HG03575 (cell line): ENCODE measurements at regions not wholly inside any gene's neighbourhood (a gene's known extent, or its start where the extent isn't known, plus 50 kb on each side); places are given as distances from the start of the nearest gene placed in this dataset.
"Not testable (repeated sequence)": the region's sequence is repeated elsewhere in the genome, so short reads cannot be mapped to it uniquely, and the experiment has no call there.

Experiments
- ATAC-seq: cut with Tn5 transposase; IDR thresholded peaks from one replicate; pipeline ENCODE4 v1.9.1; 2021; ENCODE audit not compliant: unreplicated experiment, insufficient number of reproducible peaks, low FRiP score; ENCODE audit errors: extremely low read depth

DNA sequence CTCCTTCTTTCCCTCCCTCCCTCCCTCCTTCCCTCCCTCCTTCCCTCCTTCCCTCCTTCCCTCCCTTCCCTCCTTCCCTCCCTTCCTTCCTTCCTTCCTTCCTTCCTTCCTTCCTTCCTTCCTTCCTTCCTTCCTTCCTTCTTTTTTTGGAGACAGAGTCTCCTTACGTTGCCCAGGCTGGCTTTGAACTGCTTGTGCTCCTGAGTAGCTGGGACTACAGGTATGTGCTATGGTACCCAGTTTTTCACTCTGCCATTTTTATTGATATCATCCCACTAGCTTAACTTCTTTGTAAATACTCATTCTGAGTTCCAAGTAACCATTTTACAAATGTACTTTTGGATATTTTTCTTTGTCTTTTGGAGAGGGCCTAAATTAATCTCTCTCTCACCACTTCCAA lies 336.8 kb upstream of the DDI1 start:
- ATAC-seq, result no peak

DNA sequence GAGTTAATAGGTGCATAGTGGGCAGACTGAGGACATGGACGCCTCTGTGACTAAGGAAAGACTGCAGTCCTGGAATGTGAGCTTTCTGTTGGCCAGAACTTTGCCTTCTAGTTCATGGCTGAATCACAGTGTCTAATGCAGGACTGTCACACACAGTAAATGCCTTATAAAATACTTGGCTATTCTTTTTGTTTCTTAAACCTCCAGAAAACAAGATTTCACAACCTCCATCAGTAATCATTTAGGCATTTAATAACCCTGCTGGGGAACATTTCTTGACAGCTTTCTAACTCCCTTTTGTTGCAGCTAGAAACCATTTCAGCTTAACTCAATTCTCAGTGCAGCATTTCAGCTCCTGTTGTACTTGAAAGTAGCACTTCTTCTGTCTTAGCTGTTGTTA lies 335.8 kb upstream of the DDI1 start:
- ATAC-seq, result no peak

DNA sequence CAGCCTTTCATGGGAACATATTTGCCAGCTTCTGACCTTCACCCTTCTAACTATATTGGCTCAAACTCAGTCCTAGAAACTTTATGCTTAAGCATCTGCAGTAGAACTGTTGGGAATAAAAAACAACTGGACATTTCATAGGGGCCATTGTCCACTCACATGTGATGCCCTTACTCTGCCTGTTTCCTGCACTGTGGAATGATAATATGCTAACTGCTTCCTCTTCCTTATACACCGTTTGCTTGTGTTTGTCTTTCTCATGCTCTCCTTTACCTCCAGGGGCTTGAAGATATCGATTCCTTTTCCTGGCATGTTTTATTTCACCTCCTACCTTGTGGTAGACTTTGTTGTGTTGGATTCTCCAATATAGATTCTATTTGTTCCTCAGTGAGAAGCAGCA lies 333.0 kb upstream of the DDI1 start:
- ATAC-seq, result no peak

DNA sequence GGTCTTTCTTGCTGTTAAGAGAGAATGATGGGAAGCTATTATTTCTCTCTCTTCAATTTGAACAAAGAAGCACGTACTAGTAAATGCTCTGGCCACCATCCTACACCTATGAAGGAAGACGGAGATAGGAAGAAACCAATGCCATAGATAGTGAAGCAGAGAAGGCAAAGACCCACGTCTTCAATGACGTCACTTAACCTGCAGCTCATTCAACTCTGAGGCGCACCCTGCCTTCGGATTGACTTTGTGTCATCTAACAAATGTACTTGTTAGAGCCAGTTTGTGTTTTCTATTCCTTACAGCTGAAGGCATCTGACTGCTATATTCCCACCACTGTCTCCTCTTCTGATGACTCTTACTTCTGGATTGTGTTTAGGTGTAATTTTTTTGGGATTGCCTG lies 332.5 kb upstream of the DDI1 start:
- no peak for ATAC-seq

DNA sequence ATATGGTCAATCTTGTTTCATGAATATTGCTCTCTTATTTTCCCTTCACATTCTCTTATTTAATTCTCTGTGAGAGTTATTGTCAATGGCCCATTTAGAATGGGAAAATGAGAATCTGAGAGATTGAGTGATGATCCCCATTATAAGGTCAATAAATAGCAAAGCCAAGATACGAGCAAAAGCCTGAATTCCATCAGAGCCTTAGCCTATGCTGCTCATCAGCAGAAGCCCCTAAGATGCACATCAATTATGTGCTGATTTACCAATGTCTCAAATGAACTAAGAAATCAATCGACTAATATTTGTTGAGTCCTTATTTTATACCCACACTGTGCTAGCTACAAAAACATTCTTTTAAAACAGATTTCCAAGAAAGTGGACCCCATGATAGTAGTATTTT lies 330.8 kb upstream of the DDI1 start:
- ATAC-seq, result no peak

DNA sequence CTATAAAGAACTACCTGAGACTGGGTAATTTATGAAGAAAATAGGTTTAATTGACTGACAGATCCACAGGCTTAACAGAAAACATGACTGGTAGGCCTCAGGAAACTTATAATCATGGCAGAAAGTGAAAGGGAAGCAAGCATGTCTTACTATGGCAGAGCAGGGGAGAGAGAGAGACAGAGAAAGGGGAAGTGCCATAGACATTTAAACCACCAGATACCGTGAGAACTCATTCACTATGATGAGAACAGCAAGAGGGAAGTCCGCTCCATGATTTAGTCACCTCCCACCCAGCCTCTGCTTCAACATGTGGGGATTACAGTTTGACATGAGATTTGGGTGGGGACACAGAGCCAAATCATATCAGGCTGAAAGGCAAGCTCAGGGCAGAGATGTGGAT lies 327.1 kb upstream of the DDI1 start:
- ATAC-seq, result no peak

DNA sequence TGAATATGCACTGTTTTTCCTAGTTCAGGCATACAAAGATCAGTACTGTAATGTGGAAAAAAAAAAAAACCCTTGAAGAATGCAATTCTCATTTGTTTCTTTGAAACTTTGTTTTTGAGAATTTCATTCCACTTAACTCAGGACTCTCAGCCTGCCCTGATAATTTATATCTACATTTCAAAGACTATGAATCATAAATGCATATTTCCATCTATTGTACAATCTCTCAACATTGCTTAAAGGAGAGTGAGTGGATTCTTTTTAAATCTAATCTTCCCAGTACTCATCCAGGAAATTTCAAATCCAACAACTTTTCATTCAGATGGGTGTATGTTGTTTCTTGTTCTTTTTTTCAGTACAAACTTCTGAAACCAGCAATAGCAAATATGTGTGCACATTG lies 322.2 kb upstream of the DDI1 start:
- ATAC-seq, result no peak

DNA sequence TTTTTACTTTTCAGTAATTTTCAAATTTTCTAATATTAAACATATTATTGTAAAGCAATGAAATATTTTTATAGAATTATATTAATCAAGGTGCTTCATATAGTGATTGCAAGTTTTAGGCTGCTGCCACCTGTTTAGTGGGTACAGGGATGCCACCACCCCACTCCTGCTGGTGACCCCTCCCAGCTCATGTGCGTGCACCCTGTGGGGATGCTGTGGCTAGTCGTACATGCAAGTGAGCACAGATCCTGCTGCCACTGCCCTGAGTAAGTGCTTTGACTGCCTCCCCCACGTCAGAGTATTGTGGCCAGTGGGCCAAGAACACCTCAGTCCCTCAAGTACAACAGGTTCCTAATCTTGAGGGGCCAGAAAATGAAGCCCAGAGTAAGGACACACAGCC lies 320.1 kb upstream of the DDI1 start:
- ATAC-seq, result no peak

DNA sequence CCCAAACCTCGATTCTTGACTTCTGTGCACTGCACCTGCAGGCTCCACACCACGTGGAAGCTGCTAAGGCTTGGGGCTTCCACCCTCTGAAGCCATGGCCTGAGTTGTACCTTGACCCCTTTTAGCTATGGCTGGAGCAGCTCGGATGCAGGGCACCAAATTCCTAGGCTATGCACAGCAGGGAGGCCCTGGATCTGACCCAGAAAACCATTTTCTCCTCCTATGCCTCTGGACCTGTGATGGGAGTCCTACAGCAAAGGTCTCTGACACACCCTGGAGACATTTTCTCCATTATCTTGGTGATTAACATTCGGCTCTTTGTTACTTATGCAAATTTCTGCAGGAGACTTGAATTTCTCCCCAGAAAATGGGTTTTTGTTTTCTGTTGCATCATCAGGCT lies 309.2 kb upstream of the DDI1 start:
- no peak for ATAC-seq

DNA sequence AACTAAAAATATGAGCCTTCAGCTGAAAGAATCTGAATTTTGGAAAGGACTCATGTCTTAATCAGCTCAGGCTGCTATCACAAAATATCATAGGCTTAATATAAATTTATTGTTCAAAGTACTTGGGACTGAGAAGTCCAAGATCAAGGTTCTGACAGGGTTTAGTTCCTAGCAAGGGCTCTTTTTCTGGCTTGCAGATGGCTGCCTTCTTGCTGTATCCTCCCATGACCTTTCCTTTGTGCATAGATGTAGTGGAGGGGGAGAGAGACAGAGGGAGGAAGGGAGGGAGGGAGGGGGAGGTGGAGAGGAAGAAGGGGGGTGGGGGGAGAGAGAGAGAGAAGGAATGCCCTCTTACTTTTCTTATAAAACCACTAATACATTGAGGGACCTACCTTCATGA lies 306.8 kb upstream of the DDI1 start:
- ATAC-seq, result no peak

DNA sequence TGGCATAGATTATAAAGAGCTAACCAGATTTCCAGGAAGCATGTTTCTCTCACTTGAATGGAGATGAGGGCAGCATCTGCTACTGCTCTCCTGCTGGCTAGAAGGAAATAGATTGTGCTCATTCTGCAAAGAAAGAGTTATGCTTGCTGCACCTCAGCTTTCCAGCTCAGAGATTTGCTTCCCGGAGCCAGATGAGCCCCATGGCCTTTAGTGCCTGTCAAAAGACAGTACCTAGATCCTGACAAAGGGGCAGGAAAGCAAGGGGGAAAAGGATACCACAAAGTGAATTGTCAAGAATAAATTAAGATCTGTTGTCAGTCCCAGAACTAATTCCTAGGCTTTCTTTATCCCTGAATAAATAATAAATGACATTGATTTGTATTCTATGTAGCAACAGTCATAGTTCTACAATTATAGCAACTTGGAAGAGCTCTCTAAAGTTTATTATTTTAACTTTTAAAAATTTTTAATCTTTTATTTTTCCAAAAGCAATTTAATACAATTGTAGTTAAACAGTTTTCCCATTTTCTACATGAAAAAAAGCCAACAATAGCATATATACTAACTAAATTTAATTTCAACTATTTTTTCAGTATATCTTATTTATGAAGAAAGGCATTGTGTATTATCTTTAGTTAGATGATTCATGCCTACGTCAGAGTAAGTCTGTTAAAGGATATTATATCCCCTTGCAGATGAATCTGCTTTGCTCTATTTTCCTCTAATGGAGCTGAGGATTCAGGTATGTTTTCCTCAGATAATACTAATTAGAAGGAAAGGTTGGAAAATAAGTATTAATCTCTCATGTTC lies 306.1 kb upstream of the DDI1 start:
- no peak for ATAC-seq

DNA sequence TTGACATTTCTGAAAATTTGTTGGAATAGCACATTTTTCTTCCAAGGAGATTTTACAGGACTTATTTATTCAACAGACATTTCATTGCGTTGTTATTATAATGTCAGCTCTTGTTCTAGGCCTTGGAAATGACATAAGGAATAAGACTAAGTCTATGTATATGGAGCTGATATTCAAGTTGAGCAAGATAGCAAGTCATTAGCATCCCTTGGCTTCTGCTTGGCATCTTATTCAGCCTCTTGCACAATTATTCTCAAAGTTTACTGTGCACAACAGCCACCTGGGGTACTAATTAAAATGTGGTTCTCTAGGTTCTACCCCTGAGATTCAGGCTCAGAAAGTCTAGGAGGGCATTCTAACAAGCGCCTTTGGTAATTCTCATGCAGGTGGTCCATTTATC lies 304.8 kb upstream of the DDI1 start:
- ATAC-seq, result no peak

DNA sequence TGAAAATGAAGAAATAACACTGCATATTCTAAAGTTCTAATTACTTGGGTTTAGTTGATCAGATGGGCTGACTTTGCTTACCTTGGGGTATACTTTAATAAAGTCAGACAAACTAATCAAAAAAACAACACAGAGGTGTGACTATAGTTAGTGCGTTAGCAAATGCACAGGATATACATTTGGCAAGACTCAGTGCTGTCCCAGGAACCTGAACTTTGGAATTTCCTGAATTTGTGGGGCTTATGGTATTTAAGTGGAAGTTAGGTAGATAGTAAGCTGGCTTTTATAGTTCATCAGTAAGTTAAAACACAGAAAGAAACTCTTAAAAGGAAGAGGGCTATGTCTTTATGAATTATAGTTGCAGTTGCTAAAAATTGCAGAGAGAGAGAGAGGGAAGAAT lies 302.6 kb upstream of the DDI1 start:
- ATAC-seq, result no peak

DNA sequence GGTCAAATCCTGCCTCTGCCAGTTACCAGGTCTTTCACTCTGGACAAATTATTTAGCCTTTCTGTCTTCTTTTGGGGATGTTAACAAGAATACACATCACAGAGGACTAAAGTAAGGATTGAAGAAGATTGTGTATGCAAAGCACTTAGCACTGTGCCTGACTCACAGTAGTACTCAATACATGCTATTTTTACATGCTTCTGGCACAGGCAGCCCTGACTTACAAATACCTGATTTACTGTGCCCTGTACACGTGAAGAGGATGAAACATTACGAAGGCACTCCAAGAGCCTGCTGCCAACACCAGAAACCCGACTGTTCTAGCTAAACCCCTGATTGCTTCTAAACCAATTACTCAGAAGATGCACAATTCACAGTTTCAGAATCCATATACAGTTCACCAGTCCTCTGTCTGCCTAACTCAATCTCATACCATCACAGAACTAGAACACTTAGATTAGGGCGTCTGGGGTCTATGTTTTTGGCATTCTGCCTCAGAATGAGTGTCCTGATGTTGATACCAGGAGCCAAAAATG lies 300.9 kb upstream of the DDI1 start:
- no peak for ATAC-seq

DNA sequence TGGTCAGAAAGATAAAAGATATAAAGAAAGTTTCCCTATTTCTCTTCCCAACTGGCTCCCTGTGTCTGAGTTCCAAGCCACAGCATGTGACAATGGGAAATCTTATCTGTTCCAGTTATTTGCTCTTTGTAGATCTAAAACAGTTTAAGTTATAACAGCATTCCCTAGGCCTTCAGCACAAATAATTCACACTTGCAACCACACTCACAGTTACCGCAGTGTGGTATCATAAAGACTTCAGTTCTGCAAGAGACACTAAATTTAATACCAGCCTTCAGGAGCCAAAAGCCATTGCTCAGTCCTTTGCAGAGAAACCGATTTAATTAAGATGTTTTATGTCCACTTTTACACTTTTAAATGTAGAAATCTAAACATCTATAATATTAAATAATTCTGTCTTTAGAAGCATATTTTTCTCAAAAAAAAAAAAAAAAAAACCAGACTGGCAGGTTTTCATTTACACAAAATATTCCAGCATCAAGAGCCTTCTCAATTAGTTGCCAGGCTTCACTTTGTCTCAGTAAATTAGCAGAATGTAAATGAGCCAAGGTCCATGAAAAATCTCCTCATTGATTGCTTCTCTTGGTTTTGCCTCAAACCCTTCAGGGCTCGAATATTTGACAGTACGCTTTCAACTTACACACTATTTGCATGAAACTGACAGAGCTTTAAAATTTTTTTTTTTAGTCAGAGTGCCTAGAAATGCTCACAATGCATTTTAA lies 300.0 kb upstream of the DDI1 start:
- no peak for ATAC-seq

DNA sequence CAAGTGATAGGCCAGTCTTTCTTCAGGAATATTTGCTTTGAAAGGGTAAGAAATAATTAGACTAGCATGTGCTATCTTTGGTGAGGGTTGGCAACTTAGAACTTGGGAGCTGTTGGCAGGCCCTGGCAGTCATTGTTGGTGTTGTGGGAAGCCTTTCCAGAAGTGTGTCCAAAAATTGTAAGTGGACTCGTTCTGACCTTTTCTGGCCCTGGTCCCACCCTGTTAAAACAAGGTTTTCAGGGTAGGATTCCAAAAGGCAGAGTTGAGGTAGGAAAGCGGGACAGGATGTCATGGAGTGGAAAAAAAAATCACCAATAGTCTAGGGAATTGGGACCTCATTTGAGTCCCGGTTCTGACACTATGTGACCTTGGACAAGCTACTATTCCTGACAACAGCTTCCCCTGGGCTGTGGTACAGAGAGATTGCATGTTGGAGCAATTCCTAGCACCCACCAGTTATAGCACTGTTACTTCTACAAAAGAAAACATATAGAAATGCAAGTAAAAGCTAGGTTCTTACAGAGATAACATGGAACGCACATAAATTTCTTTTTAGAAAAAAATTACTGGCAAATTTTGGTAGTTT lies 299.3 kb upstream of the DDI1 start:
- ATAC-seq, result no peak

DNA sequence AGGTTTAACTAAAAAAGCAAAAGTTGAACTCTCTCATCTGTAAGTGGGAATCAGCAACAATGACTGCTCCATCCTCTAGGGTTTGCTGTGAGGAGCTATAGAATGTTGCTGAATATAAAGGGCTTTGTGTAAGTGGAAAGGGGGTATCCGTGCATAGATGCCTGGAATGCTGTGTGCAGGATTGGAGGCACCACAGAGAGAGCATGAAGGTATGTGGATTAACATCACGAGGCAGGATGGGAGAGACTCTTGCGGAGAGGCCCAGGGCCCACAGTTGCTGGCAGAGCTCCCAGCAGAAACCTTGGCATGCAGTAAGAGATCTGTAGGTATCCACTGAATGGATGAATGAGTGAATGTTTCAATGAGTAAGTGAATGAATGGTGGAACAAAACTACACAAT lies 298.7 kb upstream of the DDI1 start:
- no peak for ATAC-seq

DNA sequence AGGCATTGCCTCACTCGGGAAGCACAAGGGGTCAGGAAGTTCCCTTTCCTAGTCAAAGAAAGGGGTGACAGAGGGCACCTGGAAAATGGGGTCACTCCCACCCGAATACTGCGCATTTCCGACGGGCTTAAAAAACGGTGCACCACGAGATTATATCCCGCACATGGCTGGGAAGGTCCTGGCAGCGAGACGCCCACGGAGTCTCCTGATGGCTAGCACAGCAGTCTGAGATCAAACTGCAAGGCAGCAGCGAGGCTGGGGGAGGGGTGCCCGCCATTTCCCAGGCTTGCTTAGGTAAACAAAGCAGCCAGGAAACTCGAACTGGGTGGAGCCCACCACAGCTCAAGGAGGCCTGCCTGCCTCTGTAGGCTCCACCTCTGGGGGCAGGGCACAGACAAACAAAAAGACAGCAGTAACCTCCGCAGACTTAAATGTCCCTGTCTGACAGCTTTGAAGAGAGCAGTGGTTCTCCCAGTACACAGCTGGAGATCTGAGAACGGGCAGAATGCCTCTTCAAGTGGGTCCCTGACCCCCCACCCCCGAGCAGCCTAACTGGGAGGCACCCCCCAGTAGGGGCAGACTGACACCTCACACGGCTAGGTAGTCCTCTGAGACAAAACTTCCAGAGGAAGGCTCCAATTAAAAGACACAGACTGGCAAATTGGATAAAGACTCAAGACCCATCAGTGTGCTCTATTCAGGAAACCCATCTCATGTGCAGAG lies 297.2 kb upstream of the DDI1 start:
- not testable (repeated sequence) for ATAC-seq

DNA sequence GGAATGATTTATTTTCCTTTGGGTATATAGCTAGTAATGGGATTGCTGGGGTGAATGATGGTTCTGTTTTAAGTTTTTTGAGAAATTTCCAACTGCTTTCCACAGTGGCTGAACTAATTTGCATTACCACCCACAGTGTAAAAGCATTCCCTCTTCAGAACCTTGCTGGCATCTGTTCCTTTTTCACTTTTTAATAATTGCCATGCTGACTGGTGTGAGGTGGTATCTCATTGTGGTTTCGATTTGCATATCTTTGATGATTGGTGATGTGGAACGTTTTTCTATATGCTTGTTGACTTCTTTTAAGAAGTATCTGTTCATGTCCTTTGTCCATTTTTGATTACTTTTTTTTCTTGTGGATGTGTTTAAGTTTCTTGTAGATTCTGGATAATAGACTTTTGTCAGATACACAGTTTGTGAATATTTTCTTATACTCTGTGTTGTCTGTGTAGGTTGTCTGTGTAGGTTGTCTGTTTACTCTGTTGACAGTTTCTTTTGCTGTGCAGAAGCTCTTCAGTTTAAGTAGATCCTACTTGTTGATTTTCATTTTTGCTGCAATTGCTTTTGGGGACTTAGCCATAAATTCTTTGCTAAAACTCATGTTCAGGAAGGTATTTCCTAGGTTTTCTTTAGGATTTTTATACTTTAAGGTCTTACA lies 291.8 kb upstream of the DDI1 start:
- no peak for ATAC-seq
